DND-41 (cell line): ENCODE measurements at regions not wholly inside any gene's neighbourhood (a gene's known extent, or its start where the extent isn't known, plus 50 kb on each side); places are given as distances from the start of the nearest gene placed in this dataset.

Experiments
- ATAC-seq: fragments of 200-7000 bp; cut with Tn5 transposase; 3 replicates; pipeline ENCODE4 v1.9.1; 2021; ENCODE audit warnings: low read depth; ENCODE audit not compliant: insufficient read depth
- DNase-seq: peaks from one replicate; pipeline ENCODE4 v3.0.0-alpha.2; 2020
- H2AFZ ChIP-seq: 2 replicates; pipeline ENCODE4 v1.6.0; 2012; ENCODE audit warnings: low read depth, low read length
- H3K27ac ChIP-seq: 2 replicates; pipeline ENCODE4 v1.5.1; 2012; ENCODE audit warnings: low read length, inconsistent platforms
- H3K27me3 ChIP-seq: fragments of 200-600 bp; sonication (generic); 2 replicates; pipeline ENCODE4 v1.6.0; 2012; ENCODE audit warnings: low read length, mild to moderate bottlenecking, inconsistent platforms; ENCODE audit not compliant: insufficient read depth, poor library complexity
- H3K36me3 ChIP-seq: 2 replicates; pipeline ENCODE4 v1.5.1; 2012; ENCODE audit warnings: low read length, inconsistent platforms; ENCODE audit not compliant: insufficient read depth
- H3K4me1 ChIP-seq: 2 replicates; pipeline ENCODE4 v1.5.1; 2012; ENCODE audit warnings: mild to moderate bottlenecking, low read length; ENCODE audit not compliant: insufficient read depth
- H3K4me2 ChIP-seq: 2 replicates; pipeline ENCODE4 v1.6.0; 2012; ENCODE audit warnings: mild to moderate bottlenecking, moderate library complexity, low read length, inconsistent platforms; ENCODE audit not compliant: insufficient read depth
- H3K4me3 ChIP-seq, 2 experiments: fragments of 200-600 bp in 1 of 2; shearing (Covaris generic) in 1 of 2; 2 replicates each; pipeline ENCODE4 v1.5.1; 2012 to 2016; ENCODE audit warnings: inconsistent platforms in 2 of 2, low read length in 2 of 2, mild to moderate bottlenecking in 2 of 2, low read depth in 1 of 2, moderate library complexity in 1 of 2
- H3K79me2 ChIP-seq: 2 replicates; pipeline ENCODE4 v1.6.0; 2012; ENCODE audit warnings: low read length, inconsistent platforms; ENCODE audit not compliant: insufficient read depth
- H3K9ac ChIP-seq: 2 replicates; pipeline ENCODE4 v1.6.0; 2012; ENCODE audit warnings: low read depth, mild to moderate bottlenecking, inconsistent platforms, low read length, moderate library complexity
- H3K9me3 ChIP-seq: 2 replicates; pipeline ENCODE4 v1.5.1; 2012; ENCODE audit warnings: low read length, moderate library complexity, mild to moderate bottlenecking, inconsistent platforms; ENCODE audit not compliant: insufficient read depth, severe bottlenecking
- H4K20me1 ChIP-seq: 2 replicates; pipeline ENCODE4 v1.6.0; 2012; ENCODE audit warnings: low read length; ENCODE audit not compliant: insufficient read depth
- CTCF ChIP-seq: IDR thresholded peaks from 2 replicates; pipeline ENCODE4 v1.5.1; 2012; ENCODE audit warnings: borderline replicate concordance, low read length, moderate library complexity, mild to moderate bottlenecking; ENCODE audit not compliant: poor library complexity, severe bottlenecking; ENCODE audit errors: extremely low read depth
- EZH2 ChIP-seq: IDR thresholded peaks from 3 replicates; pipeline ENCODE4 v1.6.1; 2012; ENCODE audit warnings: borderline replicate concordance, low read depth, mild to moderate bottlenecking, moderate library complexity, low read length, inconsistent platforms; ENCODE audit not compliant: severe bottlenecking

- Histone ChIP-seq H3K4me1 (no peaks in the 10 kb centered on the region), H3K27me3 (no peaks in the 10 kb centered on the region), H3K4me2 (no peak overlapping the region), H4K20me1 (no peaks in the 10 kb centered on the region), H3K9ac (no peak overlapping the region), H3K79me2 (no peaks in the 10 kb centered on the region), H2AFZ (no peak overlapping the region), H3K36me3 (no peaks in the 10 kb centered on the region), H3K9me3 (no peaks in the 10 kb centered on the region), H3K27ac (no peak overlapping the region), H3K4me3 (no peak overlapping the region)
- ATAC-seq: no peak
- DNase-seq: no peak
- no peak for TF ChIP-seq EZH2
- TF ChIP-seq CTCF: no peak
Measured at GRCh38 chr13:65917731-65918130, 1312.4 kb downstream of the PCDH9 start.

GRCh38 chr13:65915195-65915594 is 1314.9 kb downstream of the PCDH9 start:
- Histone ChIP-seq H3K36me3 (no peaks in the 10 kb centered on the region), H3K9me3 (no peaks in the 10 kb centered on the region), H4K20me1 (no peaks in the 10 kb centered on the region), H3K27ac (no peak overlapping the region), H3K4me3 (no peak overlapping the region), H3K27me3 (no peaks in the 10 kb centered on the region), H3K79me2 (no peaks in the 10 kb centered on the region), H2AFZ (no peak overlapping the region), H3K9ac (no peak overlapping the region), H3K4me2 (no peak overlapping the region), H3K4me1 (no peaks in the 10 kb centered on the region)
- no peak for TF ChIP-seq CTCF
- TF ChIP-seq EZH2: no peak
- ATAC-seq (no peak), DNase-seq (no peak)

- Histone ChIP-seq H4K20me1 (no peaks in the 10 kb centered on the region), H3K4me3 (no peak overlapping the region), H3K27ac (no peak overlapping the region), H3K27me3 (no peaks in the 10 kb centered on the region), H3K4me1 (no peaks in the 10 kb centered on the region), H3K9ac (no peak overlapping the region), H2AFZ (no peak overlapping the region), H3K79me2 (no peaks in the 10 kb centered on the region), H3K9me3 (no peaks in the 10 kb centered on the region), H3K4me2 (no peak overlapping the region), H3K36me3 (no peaks in the 10 kb centered on the region)
- TF ChIP-seq CTCF: no peak
- no peak for TF ChIP-seq EZH2
- DNase-seq (no peak), ATAC-seq (no peak)
Measured at GRCh38 chr13:65914716-65915115, 1315.4 kb downstream of the PCDH9 start.

GRCh38 chr13:65913173-65913572 is 1317.0 kb downstream of the PCDH9 start:
- H3K79me2 ChIP-seq: no peaks in the 10 kb centered on the region
- no peak overlapping the region for H3K4me2 ChIP-seq
- H3K9ac ChIP-seq: no peak overlapping the region
- no peak overlapping the region for H3K4me3 ChIP-seq
- H2AFZ ChIP-seq: no peak overlapping the region
- H3K27me3 ChIP-seq: no peaks in the 10 kb centered on the region
- no peak overlapping the region for H3K27ac ChIP-seq
- no peaks in the 10 kb centered on the region for H3K9me3 ChIP-seq
- no peaks in the 10 kb centered on the region for H3K36me3 ChIP-seq
- DNase-seq: no peak
- ATAC-seq: no peak
- TF ChIP-seq CTCF (no peak), EZH2 (no peak)
- no peaks in the 10 kb centered on the region for H4K20me1 ChIP-seq
- no peaks in the 10 kb centered on the region for H3K4me1 ChIP-seq
